ENCODE measurements at regions not wholly inside any gene's neighbourhood (a gene's known extent, or its start where the extent isn't known, plus 50 kb on each side); places are given as distances from the start of the nearest gene placed in this dataset.

- DNase-seq (ENCODE audit: insufficient read length, low spot score) = no peak
- FAIRE-seq = peak; percentile 98
- TF ChIP-seq CTCF (IDR thresholded peaks at IDR 0.05; ENCODE audit: insufficient read depth, missing control alignments) = no peak
These were observed 374.3 kb downstream of the TMX3 start for GRCh38 chr18:68340606-68341005.

GRCh38 chr18:68330658-68331057 is 384.2 kb downstream of the TMX3 start:
- DNase-seq (ENCODE audit: insufficient read length, low spot score) (no peak), FAIRE-seq (no peak)
- TF ChIP-seq CTCF (IDR thresholded peaks at IDR 0.05; ENCODE audit: insufficient read depth, missing control alignments) = no peak

GRCh38 chr18:68323921-68324320 is 391.0 kb downstream of the TMX3 start:
- no peak for TF ChIP-seq CTCF (IDR thresholded peaks at IDR 0.05; ENCODE audit: insufficient read depth, missing control alignments)
- DNase-seq (ENCODE audit: insufficient read length, low spot score) (no peak), FAIRE-seq (peak; percentile 97)

- DNase-seq (ENCODE audit: insufficient read length, low spot score) (no peak), FAIRE-seq (no peak)
- no peak for TF ChIP-seq CTCF (IDR thresholded peaks at IDR 0.05; ENCODE audit: insufficient read depth, missing control alignments)
These were observed 398.3 kb downstream of the TMX3 start for GRCh38 chr18:68316636-68317035.

- no peak for FAIRE-seq
- no peak for TF ChIP-seq CTCF (IDR thresholded peaks at IDR 0.05; ENCODE audit: insufficient read depth, missing control alignments)
These were observed 400.5 kb downstream of the TMX3 start for GRCh38 chr18:68314403-68314802.

GRCh38 chr18:68301441-68301840 is 413.5 kb downstream of the TMX3 start:
- FAIRE-seq = no peak
- no peak for TF ChIP-seq CTCF (IDR thresholded peaks at IDR 0.05; ENCODE audit: insufficient read depth, missing control alignments)
- DNase-seq (ENCODE audit: insufficient read length, low spot score) = no peak

More at GRCh38 chr18:68314403-68314802, 400.5 kb downstream of the TMX3 start:
- DNase-seq (ENCODE audit: insufficient read length, low spot score) = no peak

GRCh38 chr18:68299906-68300305 is 415.0 kb downstream of the TMX3 start:
- FAIRE-seq (no peak), DNase-seq (ENCODE audit: insufficient read length, low spot score) (no peak)
- TF ChIP-seq CTCF (IDR thresholded peaks at IDR 0.05; ENCODE audit: insufficient read depth, missing control alignments) = no peak

All from D721Med (cell line).